ENCODE measurements at regions not wholly inside any gene's neighbourhood (a gene's known extent, or its start where the extent isn't known, plus 50 kb on each side); places are given as distances from the start of the nearest gene placed in this dataset.

DNA sequence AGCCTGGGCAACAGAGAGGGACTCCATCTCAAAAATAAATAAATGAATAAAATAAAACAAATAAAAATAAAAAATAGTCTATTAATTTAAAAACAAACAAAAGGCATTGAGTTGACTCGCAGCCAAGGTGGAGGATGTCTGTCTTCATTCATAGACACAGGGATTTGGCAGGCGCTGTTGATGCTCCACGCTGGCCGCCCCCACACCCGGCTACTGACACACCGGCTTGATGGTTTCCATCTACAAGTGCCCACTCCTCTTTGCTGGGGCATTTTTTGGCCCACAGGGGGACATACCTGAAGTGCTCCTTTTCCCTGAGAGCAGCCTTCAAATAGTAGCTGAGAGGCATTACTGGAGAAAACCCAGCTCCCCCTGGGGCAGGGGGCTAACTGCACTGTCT lies 178.3 kb upstream of the RALGAPA2 start (continued):
- TF ChIP-seq, protein P1, sequence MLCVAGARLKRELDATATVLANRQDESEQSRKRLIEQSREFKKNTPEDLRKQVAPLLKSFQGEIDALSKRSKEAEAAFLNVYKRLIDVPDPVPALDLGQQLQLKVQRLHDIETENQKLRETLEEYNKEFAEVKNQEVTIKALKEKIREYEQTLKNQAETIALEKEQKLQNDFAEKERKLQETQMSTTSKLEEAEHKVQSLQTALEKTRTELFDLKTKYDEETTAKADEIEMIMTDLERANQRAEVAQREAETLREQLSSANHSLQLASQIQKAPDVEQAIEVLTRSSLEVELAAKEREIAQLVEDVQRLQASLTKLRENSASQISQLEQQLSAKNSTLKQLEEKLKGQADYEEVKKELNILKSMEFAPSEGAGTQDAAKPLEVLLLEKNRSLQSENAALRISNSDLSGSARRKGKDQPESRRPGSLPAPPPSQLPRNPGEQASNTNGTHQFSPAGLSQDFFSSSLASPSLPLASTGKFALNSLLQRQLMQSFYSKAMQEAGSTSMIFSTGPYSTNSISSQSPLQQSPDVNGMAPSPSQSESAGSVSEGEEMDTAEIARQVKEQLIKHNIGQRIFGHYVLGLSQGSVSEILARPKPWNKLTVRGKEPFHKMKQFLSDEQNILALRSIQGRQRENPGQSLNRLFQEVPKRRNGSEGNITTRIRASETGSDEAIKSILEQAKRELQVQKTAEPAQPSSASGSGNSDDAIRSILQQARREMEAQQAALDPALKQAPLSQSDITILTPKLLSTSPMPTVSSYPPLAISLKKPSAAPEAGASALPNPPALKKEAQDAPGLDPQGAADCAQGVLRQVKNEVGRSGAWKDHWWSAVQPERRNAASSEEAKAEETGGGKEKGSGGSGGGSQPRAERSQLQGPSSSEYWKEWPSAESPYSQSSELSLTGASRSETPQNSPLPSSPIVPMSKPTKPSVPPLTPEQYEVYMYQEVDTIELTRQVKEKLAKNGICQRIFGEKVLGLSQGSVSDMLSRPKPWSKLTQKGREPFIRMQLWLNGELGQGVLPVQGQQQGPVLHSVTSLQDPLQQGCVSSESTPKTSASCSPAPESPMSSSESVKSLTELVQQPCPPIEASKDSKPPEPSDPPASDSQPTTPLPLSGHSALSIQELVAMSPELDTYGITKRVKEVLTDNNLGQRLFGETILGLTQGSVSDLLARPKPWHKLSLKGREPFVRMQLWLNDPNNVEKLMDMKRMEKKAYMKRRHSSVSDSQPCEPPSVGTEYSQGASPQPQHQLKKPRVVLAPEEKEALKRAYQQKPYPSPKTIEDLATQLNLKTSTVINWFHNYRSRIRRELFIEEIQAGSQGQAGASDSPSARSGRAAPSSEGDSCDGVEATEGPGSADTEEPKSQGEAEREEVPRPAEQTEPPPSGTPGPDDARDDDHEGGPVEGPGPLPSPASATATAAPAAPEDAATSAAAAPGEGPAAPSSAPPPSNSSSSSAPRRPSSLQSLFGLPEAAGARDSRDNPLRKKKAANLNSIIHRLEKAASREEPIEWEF (CRISPR knock-in tag; IDR thresholded peaks at IDR 0.05) = no peak
- no peak for TF ChIP-seq CBFA2T2 (conservative IDR thresholded peaks at IDR 0.05)
- TF ChIP-seq, protein P2, sequence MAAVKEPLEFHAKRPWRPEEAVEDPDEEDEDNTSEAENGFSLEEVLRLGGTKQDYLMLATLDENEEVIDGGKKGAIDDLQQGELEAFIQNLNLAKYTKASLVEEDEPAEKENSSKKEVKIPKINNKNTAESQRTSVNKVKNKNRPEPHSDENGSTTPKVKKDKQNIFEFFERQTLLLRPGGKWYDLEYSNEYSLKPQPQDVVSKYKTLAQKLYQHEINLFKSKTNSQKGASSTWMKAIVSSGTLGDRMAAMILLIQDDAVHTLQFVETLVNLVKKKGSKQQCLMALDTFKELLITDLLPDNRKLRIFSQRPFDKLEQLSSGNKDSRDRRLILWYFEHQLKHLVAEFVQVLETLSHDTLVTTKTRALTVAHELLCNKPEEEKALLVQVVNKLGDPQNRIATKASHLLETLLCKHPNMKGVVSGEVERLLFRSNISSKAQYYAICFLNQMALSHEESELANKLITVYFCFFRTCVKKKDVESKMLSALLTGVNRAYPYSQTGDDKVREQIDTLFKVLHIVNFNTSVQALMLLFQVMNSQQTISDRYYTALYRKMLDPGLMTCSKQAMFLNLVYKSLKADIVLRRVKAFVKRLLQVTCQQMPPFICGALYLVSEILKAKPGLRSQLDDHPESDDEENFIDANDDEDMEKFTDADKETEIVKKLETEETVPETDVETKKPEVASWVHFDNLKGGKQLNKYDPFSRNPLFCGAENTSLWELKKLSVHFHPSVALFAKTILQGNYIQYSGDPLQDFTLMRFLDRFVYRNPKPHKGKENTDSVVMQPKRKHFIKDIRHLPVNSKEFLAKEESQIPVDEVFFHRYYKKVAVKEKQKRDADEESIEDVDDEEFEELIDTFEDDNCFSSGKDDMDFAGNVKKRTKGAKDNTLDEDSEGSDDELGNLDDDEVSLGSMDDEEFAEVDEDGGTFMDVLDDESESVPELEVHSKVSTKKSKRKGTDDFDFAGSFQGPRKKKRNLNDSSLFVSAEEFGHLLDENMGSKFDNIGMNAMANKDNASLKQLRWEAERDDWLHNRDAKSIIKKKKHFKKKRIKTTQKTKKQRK (IDR thresholded peaks at IDR 0.05; ENCODE audit: borderline replicate concordance, low read depth, low read length) = no peak
- no peak for TF ChIP-seq RNF2 (IDR thresholded peaks at IDR 0.05)
- TF ChIP-seq ZNF785 (CRISPR knock-in tag; IDR thresholded peaks at IDR 0.05) = no peak

Measured in K562 (cell line).